Activated CD4-positive, alpha-beta T cell treated with anti-CD3 and anti-CD28 coated beads for 36 hours (primary cell): ENCODE measurements at regions not wholly inside any gene's neighbourhood (a gene's known extent, or its start where the extent isn't known, plus 50 kb on each side); places are given as distances from the start of the nearest gene placed in this dataset.
"Not testable (repeated sequence)": the region's sequence is repeated elsewhere in the genome, so short reads cannot be mapped to it uniquely, and the experiment has no call there.

Source experiments
- ATAC-seq: fragments of 200-7000 bp; cut with Tn5 transposase; one replicate; pipeline ENCODE4 v1.10.0; 2021; ENCODE audit warnings: mild to moderate bottlenecking, moderate library complexity
- CTCF ChIA-PET: fragments of 350-600 bp; sonication (Branson Sonifier 250); formaldehyde crosslinking; loops from one replicate; lab custom pipeline; 2021; ENCODE audit warnings: antibody characterized with exemption; lab: Charles Lee
- POLR2A ChIA-PET: fragments of 350-600 bp; sonication (Branson Sonifier 250); formaldehyde crosslinking; loops from one replicate; lab custom pipeline; 2021; ENCODE audit warnings: antibody characterized with exemption, inconsistent platforms; lab: Charles Lee
- DNase-seq: peaks from one replicate; pipeline ENCODE4 v3.0.0-alpha.2; 2020
- H3K27ac Mint-ChIP-seq: one replicate; pipeline ENCODE4 v1.8.0; 2021; ENCODE audit warnings: mixed read lengths
- H3K27me3 Mint-ChIP-seq: one replicate; pipeline ENCODE4 v1.8.0; 2021; ENCODE audit warnings: mixed read lengths
- H3K36me3 Mint-ChIP-seq: one replicate; pipeline ENCODE4 v1.8.0; 2021; ENCODE audit warnings: low read depth, mixed read lengths
- H3K4me1 Mint-ChIP-seq: one replicate; pipeline ENCODE4 v1.8.0; 2021; ENCODE audit warnings: mixed read lengths
- H3K4me3 Mint-ChIP-seq: one replicate; pipeline ENCODE4 v1.8.0; 2021; ENCODE audit warnings: mild to moderate bottlenecking, moderate library complexity, mixed read lengths
- H3K9me3 Mint-ChIP-seq: one replicate; pipeline ENCODE4 v1.8.0; 2021; ENCODE audit warnings: low read depth, mixed read lengths
- intact Hi-C, 2 experiments: fragments of 100-400 bp; cut with DNase I in 1 of 2; cut with micrococcal nuclease in 1 of 2; formaldehyde crosslinking; loops; one replicate each; pipeline versions ENCODE4 v1.14.2 to v1.15.1; 2022 to 2024; cut with DNase I, micrococcal nuclease

DNA sequence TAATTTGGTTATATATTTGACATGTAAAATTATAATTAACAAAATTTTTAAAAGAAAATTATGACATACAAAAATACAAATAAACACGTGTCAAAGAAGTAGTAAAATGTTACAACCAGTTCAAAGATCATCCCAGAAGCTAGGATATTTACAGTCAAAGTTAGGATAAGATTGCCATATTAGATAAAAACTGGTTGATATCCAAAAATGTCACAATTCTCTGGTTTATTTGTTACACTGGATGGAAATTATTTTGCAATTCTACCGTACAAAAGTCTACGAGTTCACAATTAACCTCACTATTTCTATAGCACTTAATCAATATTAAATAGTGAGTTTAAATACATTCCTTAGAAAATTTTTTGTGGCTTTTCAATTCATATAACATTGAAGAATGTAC lies 673.8 kb downstream of the GBE1 start:
- intact Hi-C loops: no loop called here
- H3K27me3 Mint-ChIP-seq: no peaks in the 10 kb centered on the region

DNA sequence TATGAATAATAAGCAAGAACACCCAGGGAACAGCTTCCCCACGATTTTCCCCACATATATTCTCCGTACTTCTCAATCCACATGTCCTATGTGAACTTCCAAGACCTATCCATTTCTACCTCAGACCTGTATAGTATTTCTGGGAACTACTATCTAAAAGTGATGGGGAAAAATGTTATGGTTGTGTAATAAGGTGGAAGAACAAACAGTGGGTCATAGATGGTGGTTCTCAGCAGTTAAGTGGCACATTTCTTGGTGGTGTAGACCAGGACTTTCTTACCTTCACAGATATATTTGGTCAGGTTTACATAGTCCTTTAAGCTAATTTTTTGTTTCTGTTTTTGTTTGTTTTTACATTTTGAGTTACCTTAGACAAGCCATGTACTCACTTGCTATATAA lies 675.1 kb downstream of the GBE1 start:
- POLR2A ChIA-PET: no interaction called here
- ATAC-seq (no peak), DNase-seq (no peak)
- no peaks in the 10 kb centered on the region for H3K27me3 Mint-ChIP-seq
- CTCF ChIA-PET: no interaction called here
- H3K4me3 Mint-ChIP-seq: no peak overlapping the region
- peaks cover 9% of the 10 kb centered on the region for H3K9me3 Mint-ChIP-seq
- H3K27ac Mint-ChIP-seq: no peak overlapping the region
- H3K36me3 Mint-ChIP-seq: no peaks in the 10 kb centered on the region
- no peaks in the 10 kb centered on the region for H3K4me1 Mint-ChIP-seq
- intact Hi-C loops: no loop called here

More for the DNA sequence above, 673.8 kb downstream of the GBE1 start:
- Mint-ChIP-seq H3K4me3 (no peak overlapping the region), H3K4me1 (no peaks in the 10 kb centered on the region), H3K36me3 (no peaks in the 10 kb centered on the region), H3K27ac (no peak overlapping the region), H3K9me3 (peaks cover 11% of the 10 kb centered on the region)
- DNase-seq: no peak
- ChIA-PET CTCF (no interaction called here), POLR2A (no interaction called here)
- ATAC-seq: no peak

DNA sequence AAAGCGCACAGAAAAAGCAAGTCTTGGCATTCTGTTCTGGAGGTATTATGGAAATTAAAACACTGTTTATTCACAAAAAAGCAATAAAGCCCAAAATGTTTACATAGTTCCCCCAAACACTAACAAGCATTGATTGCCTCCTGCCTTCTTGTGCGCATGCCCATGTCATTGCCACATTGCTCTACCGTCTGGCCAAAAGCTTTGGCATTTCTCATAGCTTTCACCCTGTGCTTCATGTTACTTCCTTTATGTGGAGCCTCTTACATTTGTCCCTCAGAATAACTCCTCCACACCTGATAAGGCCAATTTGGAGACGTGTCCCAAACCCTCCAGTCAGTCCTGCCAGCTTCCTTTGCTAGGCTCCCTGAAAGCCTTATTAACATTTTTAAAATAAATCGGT lies 680.8 kb downstream of the GBE1 start:
- Mint-ChIP-seq H3K27ac (no peak overlapping the region), H3K4me3 (no peak overlapping the region), H3K4me1 (no peaks in the 10 kb centered on the region), H3K9me3 (peaks cover 9% of the 10 kb centered on the region), H3K36me3 (no peaks in the 10 kb centered on the region), H3K27me3 (no peaks in the 10 kb centered on the region)
- ChIA-PET CTCF (no interaction called here), POLR2A (no interaction called here)
- intact Hi-C loops: no loop called here
- DNase-seq (no peak), ATAC-seq (no peak)

DNA sequence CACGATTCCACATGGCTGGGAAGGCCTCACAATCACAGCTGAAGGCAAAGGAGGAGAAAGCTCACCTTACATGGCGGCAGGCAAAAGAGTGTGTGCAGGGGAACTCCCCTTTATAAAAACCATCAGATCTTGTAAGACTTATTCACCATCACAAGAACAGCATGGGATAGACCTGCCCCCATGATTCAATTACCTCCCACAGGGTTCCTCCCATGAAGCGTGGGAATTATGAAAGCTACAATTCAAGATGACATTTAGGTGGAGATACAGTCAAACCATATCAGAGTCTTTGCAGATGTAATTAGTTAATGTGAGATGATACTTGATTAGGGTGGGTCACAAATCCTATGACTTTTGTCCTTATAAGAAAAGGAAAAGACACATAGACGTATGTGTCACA lies 688.9 kb downstream of the GBE1 start:
- POLR2A ChIA-PET: no interaction called here

DNA sequence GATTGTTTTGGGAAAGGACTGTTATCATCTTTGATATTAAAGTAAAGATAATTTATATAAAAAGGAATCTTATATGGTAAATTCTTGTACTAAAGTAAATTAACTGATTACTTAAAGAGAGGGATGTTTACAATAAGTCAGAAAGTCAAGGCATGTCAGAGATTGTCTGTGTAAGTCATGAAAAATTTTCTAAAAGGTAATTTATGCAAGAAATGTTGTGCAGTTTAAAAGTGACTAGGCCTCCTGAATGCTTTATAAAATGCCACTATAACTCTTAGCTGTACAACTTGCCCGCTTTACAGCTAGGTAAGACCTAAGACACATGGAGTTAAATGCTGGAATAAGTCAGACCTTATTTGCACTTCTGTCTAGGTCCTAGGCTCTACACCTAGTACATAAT lies 692.9 kb downstream of the GBE1 start:
- intact Hi-C loops: no loop called here
- DNase-seq (no peak), ATAC-seq (no peak)
- Mint-ChIP-seq H3K4me1 (no peaks in the 10 kb centered on the region), H3K27ac (no peak overlapping the region), H3K27me3 (no peaks in the 10 kb centered on the region), H3K4me3 (no peak overlapping the region), H3K36me3 (no peaks in the 10 kb centered on the region), H3K9me3 (peaks cover 13% of the 10 kb centered on the region)
- ChIA-PET CTCF (no interaction called here), POLR2A (interaction anchor here (0.6 kb wide), 1 partner anchor 434 kb away, joined by 3 read pairs; no protein-coding TSS in a partner anchor)

More for the DNA sequence above, 688.9 kb downstream of the GBE1 start:
- no peak overlapping the region for H3K27ac Mint-ChIP-seq
- CTCF ChIA-PET: no interaction called here
- H3K9me3 Mint-ChIP-seq: peaks cover 5% of the 10 kb centered on the region
- no peak overlapping the region for H3K4me3 Mint-ChIP-seq
- no peaks in the 10 kb centered on the region for H3K27me3 Mint-ChIP-seq
- no peak for DNase-seq
- H3K36me3 Mint-ChIP-seq: no peaks in the 10 kb centered on the region
- intact Hi-C loops: no loop called here
- ATAC-seq: no peak
- no peaks in the 10 kb centered on the region for H3K4me1 Mint-ChIP-seq

DNA sequence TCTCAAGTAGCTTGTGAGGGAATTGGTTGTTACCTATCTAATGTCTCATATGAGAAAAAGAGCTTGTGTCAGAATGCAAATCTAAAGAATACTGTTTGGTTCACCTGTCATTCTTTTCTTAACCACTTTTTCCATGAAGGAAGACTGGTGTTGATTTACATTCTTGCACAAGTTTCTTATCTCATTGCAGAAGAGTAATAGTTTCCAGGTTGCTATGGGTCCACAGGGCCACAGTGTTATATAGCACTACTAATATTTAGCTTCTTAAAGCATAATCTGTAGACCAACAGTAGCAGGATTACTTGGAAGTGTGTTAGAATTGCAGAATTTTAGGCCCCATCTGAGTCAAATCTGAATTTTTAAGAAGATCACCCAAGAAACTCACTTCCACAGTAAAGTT lies 697.5 kb downstream of the GBE1 start:
- Mint-ChIP-seq H3K4me1 (no peaks in the 10 kb centered on the region), H3K4me3 (no peak overlapping the region), H3K27me3 (no peaks in the 10 kb centered on the region), H3K36me3 (no peaks in the 10 kb centered on the region), H3K27ac (no peak overlapping the region), H3K9me3 (peaks cover 11% of the 10 kb centered on the region)
- no peak for DNase-seq
- ChIA-PET CTCF (no interaction called here), POLR2A (no interaction called here)
- ATAC-seq: no peak
- intact Hi-C loops: no loop called here

DNA sequence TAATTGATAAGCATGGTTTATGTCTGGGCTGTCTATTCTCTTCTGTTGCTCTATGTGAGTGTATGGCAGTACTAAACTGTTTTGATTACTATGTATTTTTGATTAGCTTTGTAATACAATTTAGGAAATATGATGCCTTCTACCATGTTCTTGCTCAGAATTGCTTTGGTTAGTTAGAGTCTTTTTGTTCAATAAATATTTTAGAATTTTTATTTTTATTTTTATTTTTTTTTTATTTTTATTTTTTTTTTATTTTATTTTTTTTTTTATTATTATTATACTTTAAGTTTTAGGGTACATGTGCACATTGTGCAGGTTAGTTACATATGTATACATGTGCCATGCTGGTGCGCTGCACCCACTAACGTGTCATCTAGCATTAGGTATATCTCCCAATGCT lies 710.3 kb downstream of the GBE1 start:
- intact Hi-C loops, H3K27me3 Mint-ChIP-seq, H3K4me1 Mint-ChIP-seq, ATAC-seq, CTCF ChIA-PET, DNase-seq, H3K9me3 Mint-ChIP-seq, H3K36me3 Mint-ChIP-seq, POLR2A ChIA-PET, H3K27ac Mint-ChIP-seq, H3K4me3 Mint-ChIP-seq: not testable (repeated sequence)

DNA sequence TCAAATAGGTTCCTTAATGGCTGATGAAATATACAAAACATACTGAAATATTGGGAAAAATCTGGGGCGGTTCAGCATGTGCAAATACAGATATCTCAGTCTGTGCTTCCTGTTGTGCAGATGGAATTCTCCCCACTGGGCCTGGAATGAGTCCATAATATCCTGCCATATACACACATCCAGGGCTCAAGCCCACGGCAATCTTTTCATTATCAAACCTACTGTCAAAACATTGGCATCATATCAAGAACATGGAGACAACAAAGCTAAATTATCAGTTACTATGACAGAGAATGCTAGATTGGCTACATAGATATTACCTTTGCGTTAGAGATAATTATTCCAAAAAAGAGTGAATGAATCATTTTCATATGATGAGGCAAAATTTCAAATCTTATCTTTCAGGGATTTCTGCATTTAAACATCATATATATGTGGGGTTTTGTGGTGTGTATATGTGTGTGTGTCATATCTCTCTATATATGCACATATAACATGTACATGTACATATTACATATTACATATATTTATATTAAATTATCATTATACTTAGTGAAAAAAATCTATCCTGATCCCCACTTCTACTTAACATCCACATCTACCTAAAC lies 713.3 kb downstream of the GBE1 start:
- intact Hi-C loops: no loop called here
- Mint-ChIP-seq H3K4me3 (no peak overlapping the region), H3K4me1 (no peaks in the 10 kb centered on the region), H3K27me3 (no peaks in the 10 kb centered on the region), H3K9me3 (peaks cover 2% of the 10 kb centered on the region), H3K27ac (no peak overlapping the region), H3K36me3 (no peaks in the 10 kb centered on the region)
- POLR2A ChIA-PET: no interaction called here
- ATAC-seq (no peak), DNase-seq (no peak)
- CTCF ChIA-PET: no interaction called here

DNA sequence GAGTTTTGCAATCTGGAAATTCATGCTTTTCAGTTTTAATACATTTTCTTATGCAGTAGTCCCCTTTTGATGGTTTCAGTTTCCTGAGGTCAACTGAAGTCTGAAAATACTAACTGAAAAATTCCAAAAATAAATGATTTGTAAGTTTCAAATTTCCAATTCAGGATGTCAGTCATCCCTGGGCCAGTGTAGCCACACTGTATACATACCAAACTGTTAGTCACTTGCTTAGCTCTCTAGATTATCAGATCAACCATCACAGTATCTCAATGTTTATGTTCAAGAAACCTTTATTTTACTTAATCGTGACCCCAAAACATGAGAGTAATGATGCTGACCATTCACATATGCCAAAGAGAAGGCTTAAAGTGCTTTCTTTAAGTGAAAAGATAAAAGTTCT lies 715.5 kb downstream of the GBE1 start:
- Mint-ChIP-seq H3K27ac (no peak overlapping the region), H3K27me3 (no peaks in the 10 kb centered on the region), H3K36me3 (no peaks in the 10 kb centered on the region), H3K4me1 (no peaks in the 10 kb centered on the region), H3K4me3 (no peak overlapping the region), H3K9me3 (peaks cover under 1% of the 10 kb centered on the region)
- ATAC-seq (no peak), DNase-seq (no peak)
- intact Hi-C loops: no loop called here
- ChIA-PET POLR2A (no interaction called here), CTCF (no interaction called here)

DNA sequence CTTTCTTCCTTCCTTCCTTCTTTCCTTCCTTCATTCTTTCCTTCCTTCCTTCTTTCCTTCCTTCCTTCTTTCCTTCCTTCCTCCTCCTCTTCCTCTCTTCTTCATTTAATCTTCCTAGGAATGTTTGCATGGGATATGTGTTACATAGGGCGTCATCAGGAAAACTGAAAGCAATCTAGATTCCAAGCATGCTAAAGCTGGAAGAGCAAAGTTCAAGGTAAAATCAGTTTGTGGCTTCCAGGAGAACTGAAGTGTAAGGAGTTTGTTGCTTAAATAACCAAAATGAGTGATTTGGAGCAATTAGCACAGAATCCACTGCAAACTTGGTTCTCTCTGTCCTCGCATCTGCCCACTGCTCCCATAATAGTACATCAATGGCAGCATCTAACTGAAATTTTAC lies 716.2 kb downstream of the GBE1 start:
- no peak overlapping the region for H3K27ac Mint-ChIP-seq
- ChIA-PET POLR2A (no interaction called here), CTCF (no interaction called here)
- H3K4me1 Mint-ChIP-seq: no peaks in the 10 kb centered on the region
- no peaks in the 10 kb centered on the region for H3K27me3 Mint-ChIP-seq
- no peak for DNase-seq
- no peaks in the 10 kb centered on the region for H3K9me3 Mint-ChIP-seq
- intact Hi-C loops: no loop called here
- H3K4me3 Mint-ChIP-seq: no peak overlapping the region
- no peaks in the 10 kb centered on the region for H3K36me3 Mint-ChIP-seq
- no peak for ATAC-seq

DNA sequence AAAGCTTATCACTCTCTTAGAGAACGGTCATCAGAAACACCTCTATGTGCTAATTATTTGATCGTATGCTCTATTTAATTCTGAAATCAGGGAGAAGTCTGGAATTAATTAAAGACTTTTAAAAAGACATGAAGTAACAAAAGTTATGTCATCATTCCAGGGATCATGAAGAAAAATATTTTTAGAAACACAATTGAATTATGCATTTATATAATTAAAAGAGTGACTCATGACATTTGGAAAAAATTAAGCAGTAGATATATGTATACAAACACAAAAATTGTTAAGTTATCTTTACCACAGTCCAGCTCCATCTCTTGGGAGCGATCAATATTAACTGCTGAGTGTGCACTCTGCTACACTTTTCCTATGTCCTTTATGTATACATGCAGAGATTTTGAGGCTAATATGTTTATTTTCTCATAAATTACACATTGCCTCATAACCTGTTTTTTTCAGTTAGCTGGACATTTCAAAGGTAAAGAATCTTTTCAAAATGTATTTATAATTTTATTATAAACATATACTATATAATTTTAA lies 717.7 kb downstream of the GBE1 start:
- intact Hi-C loops: no loop called here
- Mint-ChIP-seq H3K27me3 (no peaks in the 10 kb centered on the region), H3K36me3 (no peaks in the 10 kb centered on the region)

DNA sequence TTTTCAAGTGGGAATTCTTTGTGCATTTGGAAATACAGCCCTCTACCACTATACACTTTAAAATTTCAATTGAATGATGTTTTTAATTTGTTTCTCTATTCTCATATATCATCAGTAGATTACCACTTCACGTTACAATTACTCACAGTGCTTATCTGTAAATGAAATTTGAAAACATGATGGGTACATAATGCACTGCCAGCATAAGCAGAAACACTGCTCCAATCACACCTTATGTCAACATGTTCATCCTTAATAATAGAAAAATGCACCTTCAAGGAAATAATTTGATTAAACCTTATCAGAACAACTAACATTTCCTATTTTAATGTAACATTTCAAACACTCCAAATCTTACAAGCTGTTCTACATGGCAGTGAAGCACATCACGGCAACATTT lies 718.4 kb downstream of the GBE1 start:
- Mint-ChIP-seq H3K27me3 (no peaks in the 10 kb centered on the region), H3K9me3 (peaks cover 6% of the 10 kb centered on the region), H3K4me1 (no peaks in the 10 kb centered on the region), H3K4me3 (no peak overlapping the region), H3K27ac (no peak overlapping the region), H3K36me3 (no peaks in the 10 kb centered on the region)
- ChIA-PET POLR2A (no interaction called here), CTCF (no interaction called here)
- ATAC-seq: no peak
- intact Hi-C loops: no loop called here
- DNase-seq: no peak

More for the DNA sequence above, 717.7 kb downstream of the GBE1 start:
- DNase-seq (no peak), ATAC-seq (no peak)
- H3K27ac Mint-ChIP-seq: no peak overlapping the region
- POLR2A ChIA-PET: no interaction called here
- CTCF ChIA-PET: no interaction called here
- no peak overlapping the region for H3K4me3 Mint-ChIP-seq
- H3K9me3 Mint-ChIP-seq: peaks cover 6% of the 10 kb centered on the region
- H3K4me1 Mint-ChIP-seq: no peaks in the 10 kb centered on the region
